HCT116 (cell line): ENCODE measurements at regions not wholly inside any gene's neighbourhood (a gene's known extent, or its start where the extent isn't known, plus 50 kb on each side); places are given as distances from the start of the nearest gene placed in this dataset.

Experiments
- ATAC-seq: fragments of 200-7000 bp; cut with Tn5 transposase; 2 replicates; pipeline ENCODE4 v1.9.1; 2020; ENCODE audit warnings: mild to moderate bottlenecking, moderate library complexity
- BruUV-seq: library from RNA; stranded (reverse); fragments of 400-500 nt; replicated peaks from 2 replicates; lab custom pipeline; 2021; lab: Mats Ljungman, UMichigan
- CTCF ChIA-PET: fragments of 300-600 bp; sonication (Branson Sonifier 250); formaldehyde crosslinking; loops from one replicate; lab custom pipeline; 2021; ENCODE audit warnings: antibody characterized with exemption; lab: Charles Lee
- POLR2A ChIA-PET: fragments of 300-600, 350-600 bp; sonication (Branson Sonifier 250); formaldehyde crosslinking; loops from one replicate; lab custom pipeline; 2021; ENCODE audit warnings: antibody characterized with exemption; lab: Charles Lee
- RAD21 ChIA-PET, 2 experiments: fragments of 300-600 bp; sonication (Branson Sonifier 250); formaldehyde crosslinking; loops; one replicate each; lab custom pipeline; 2023; ENCODE audit warnings: low total read pairs in 2 of 2; ENCODE audit not compliant: uncharacterized antibody in 2 of 2, unreplicated experiment in 2 of 2, low non-redundant PET in 1 of 2; lab: Charles Lee
- DNase-seq: peaks from one replicate; pipeline ENCODE4 v3.0.0-alpha.2; 2010; ENCODE audit warnings: low read depth, low spot score
- H2AFZ ChIP-seq: fragments of 200-600 bp; shearing (Covaris generic), sonication (generic); 2 replicates; pipeline ENCODE4 v1.6.1; 2017; ENCODE audit warnings: low read depth, mixed run types, mixed read lengths, antibody characterized with exemption, low read length; ENCODE audit not compliant: poor library complexity, severe bottlenecking
- H3K27ac ChIP-seq: 2 replicates; pipeline ENCODE4 v1.5.1; 2012; ENCODE audit warnings: low read depth, low read length
- H3K27me3 ChIP-seq: fragments of 200-600 bp; sonication (generic); 2 replicates; pipeline ENCODE4 v1.6.1; 2016; ENCODE audit warnings: mixed run types, low read length, mixed read lengths; ENCODE audit not compliant: insufficient read depth
- H3K36me3 ChIP-seq, 2 experiments: fragments of 200-500 bp in 1 of 2; fragments of 200-600 bp in 1 of 2; sonication (Bioruptor generic) in 1 of 2; sonication (generic) in 1 of 2; 2 replicates each; pipeline versions ENCODE4 v1.5.1 to v1.6.1; 2014 to 2016; ENCODE audit warnings: low read length in 2 of 2, inconsistent platforms in 1 of 2, mixed read lengths in 1 of 2, mixed run types in 1 of 2; ENCODE audit not compliant: insufficient read depth in 2 of 2, control insufficient read depth in 1 of 2
- H3K4me1 ChIP-seq, 2 experiments: fragments of 200-600 bp in 1 of 2; sonication (generic) in 1 of 2; 2 replicates each; pipeline versions ENCODE4 v1.5.1 to v1.6.1; 2012 to 2017; ENCODE audit warnings: low read length in 2 of 2, inconsistent platforms in 1 of 2, mild to moderate bottlenecking in 1 of 2, mixed read lengths in 1 of 2, mixed run types in 1 of 2, moderate library complexity in 1 of 2; ENCODE audit not compliant: insufficient read depth in 2 of 2, control insufficient read depth in 1 of 2
- H3K4me2 ChIP-seq: fragments of 200-600 bp; sonication (generic); 2 replicates; pipeline ENCODE4 v1.6.1; 2017; ENCODE audit warnings: mixed run types, low read length, mixed read lengths
- H3K4me3 ChIP-seq, 2 experiments: fragments of 200-600 bp in 1 of 2; sonication (generic) in 1 of 2; replicated peaks in 1 of 2; 2 replicates each; pipeline ENCODE4 v1.5.1; 2011 to 2016; ENCODE audit warnings: low read length in 2 of 2, control low read depth in 1 of 2, low read depth in 1 of 2, mild to moderate bottlenecking in 1 of 2, mixed read lengths in 1 of 2, mixed run types in 1 of 2
- H3K79me2 ChIP-seq: fragments of 200-600 bp; sonication (generic); 2 replicates; pipeline ENCODE4 v1.6.1; 2017; ENCODE audit warnings: mild to moderate bottlenecking, mixed run types, low read length, moderate library complexity, mixed read lengths; ENCODE audit not compliant: insufficient read depth
- H3K9ac ChIP-seq: fragments of 200-600 bp; sonication (generic); 2 replicates; pipeline ENCODE4 v1.6.1; 2016; ENCODE audit warnings: low read length, mixed read lengths
- H3K9me2 ChIP-seq: fragments of 200-600 bp; sonication (generic), shearing (Covaris generic); 2 replicates; pipeline ENCODE4 v1.6.1; 2017; ENCODE audit warnings: mixed run types, mild to moderate bottlenecking, moderate library complexity; ENCODE audit not compliant: insufficient read depth
- H3K9me3 ChIP-seq, 2 experiments: fragments of 200-500 bp in 1 of 2; fragments of 200-600 bp in 1 of 2; sonication (Bioruptor generic) in 1 of 2; sonication (generic) in 1 of 2; 2 replicates each; pipeline ENCODE4 v1.6.1; 2014 to 2017; ENCODE audit warnings: low read length in 2 of 2, mixed read lengths in 2 of 2, inconsistent platforms in 1 of 2, low read depth in 1 of 2, mild to moderate bottlenecking in 1 of 2, mixed run types in 1 of 2, moderate library complexity in 1 of 2; ENCODE audit not compliant: control insufficient read depth in 1 of 2, insufficient read depth in 1 of 2
- H4K20me1 ChIP-seq: fragments of 200-600 bp; sonication (generic), shearing (Covaris generic); 2 replicates; pipeline ENCODE4 v1.6.1; 2017; ENCODE audit warnings: mixed run types, mild to moderate bottlenecking, moderate library complexity; ENCODE audit not compliant: insufficient read depth
- ATF3 ChIP-seq: IDR thresholded peaks from 2 replicates; pipeline ENCODE4 v1.6.1; 2012
- CBX3 ChIP-seq: IDR thresholded peaks from 2 replicates; pipeline ENCODE4 v1.6.1; 2012; ENCODE audit warnings: low read depth
- CEBPB ChIP-seq: IDR thresholded peaks from 2 replicates; pipeline ENCODE4 v1.6.1; 2012; ENCODE audit warnings: low read depth
- EGR1 ChIP-seq: IDR thresholded peaks from 2 replicates; pipeline ENCODE4 v1.6.1; 2012; ENCODE audit warnings: low read depth
- ELF1 ChIP-seq: IDR thresholded peaks from 2 replicates; pipeline ENCODE4 v1.6.1; 2012; ENCODE audit warnings: low read depth, borderline replicate concordance
- EZH2phosphoT487 ChIP-seq: fragments of 200-600 bp; IDR thresholded peaks from 2 replicates; pipeline ENCODE4 v1.6.1; 2018; ENCODE audit warnings: antibody characterized with exemption, borderline replicate concordance
- FOSL1 ChIP-seq: IDR thresholded peaks from 2 replicates; pipeline ENCODE4 v1.6.1; 2012; ENCODE audit warnings: low read depth
- JUND ChIP-seq: IDR thresholded peaks from 2 replicates; pipeline ENCODE4 v1.6.1; 2012
- MAX ChIP-seq: IDR thresholded peaks from 2 replicates; pipeline ENCODE4 v1.6.1; 2012
- POLR2A ChIP-seq: IDR thresholded peaks from 2 replicates; pipeline ENCODE4 v1.7.0; 2011; ENCODE audit warnings: borderline replicate concordance; ENCODE audit not compliant: insufficient read depth, insufficient read length; ENCODE audit errors: extremely low read depth
- POLR2AphosphoS5 ChIP-seq: IDR thresholded peaks from 2 replicates; pipeline ENCODE4 v1.6.1; 2011; ENCODE audit warnings: mild to moderate bottlenecking, low read depth, low read length, moderate library complexity
- RAD21 ChIP-seq: IDR thresholded peaks from 2 replicates; pipeline ENCODE4 v1.6.1; 2012; ENCODE audit warnings: low read depth, mild to moderate bottlenecking
- REST ChIP-seq: IDR thresholded peaks from 2 replicates; pipeline ENCODE4 v1.6.1; 2012; ENCODE audit warnings: low read depth
- SIN3A ChIP-seq: IDR thresholded peaks from 2 replicates; pipeline ENCODE4 v1.6.1; 2012; ENCODE audit warnings: low read depth
- SP1 ChIP-seq: IDR thresholded peaks from 2 replicates; pipeline ENCODE4 v1.6.1; 2012; ENCODE audit warnings: low read depth
- SRF ChIP-seq: IDR thresholded peaks from 2 replicates; pipeline ENCODE4 v1.6.1; 2012; ENCODE audit warnings: low read depth
- TCF7L2 ChIP-seq: IDR thresholded peaks from 2 replicates; pipeline ENCODE4 v1.7.0; 2011; ENCODE audit warnings: borderline replicate concordance, inconsistent platforms; ENCODE audit not compliant: insufficient read depth, insufficient read length; ENCODE audit errors: extremely low read depth
- YY1 ChIP-seq: IDR thresholded peaks from 2 replicates; pipeline ENCODE4 v1.6.1; 2011; ENCODE audit warnings: low read length, low read depth, moderate library complexity, mild to moderate bottlenecking; ENCODE audit not compliant: insufficient replicate concordance; ENCODE audit errors: extremely low read depth
- ZFX ChIP-seq: fragments of 450-650 bp; IDR thresholded peaks from 2 replicates; pipeline ENCODE4 v1.6.1; 2017
- ZNF274 ChIP-seq: fragments of 200-500 bp; sonication (Bioruptor generic); IDR thresholded peaks from 2 replicates; pipeline ENCODE4 v1.6.1; 2014; ENCODE audit warnings: mild to moderate bottlenecking, low read depth, low read length, inconsistent platforms
- intact Hi-C: fragments of 100-400 bp; cut with micrococcal nuclease; formaldehyde crosslinking; loops from 2 replicates; pipeline ENCODE4 v1.10.0; 2022

DNA sequence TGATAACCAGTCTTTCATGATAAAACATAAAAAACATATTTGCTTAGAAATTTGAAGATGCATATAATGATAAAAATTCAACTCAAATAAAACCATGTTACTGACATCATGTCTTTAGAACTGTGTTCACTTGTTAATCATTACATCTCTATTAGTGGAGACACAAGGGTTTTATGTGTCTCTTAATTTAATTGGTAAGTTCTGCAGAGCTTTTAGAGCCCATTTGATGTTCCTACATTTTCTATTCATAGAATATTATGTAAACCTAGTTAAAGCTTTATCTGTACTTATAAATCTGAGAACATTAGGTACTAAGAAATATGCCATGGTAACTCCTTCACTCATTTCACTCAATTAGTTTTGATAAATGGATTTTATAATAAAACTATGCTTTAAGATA lies 285.4 kb downstream of the SLCO4C1 start:
- RAD21 ChIA-PET: no interaction called here
- Histone ChIP-seq H3K9me3 (no peaks in the 10 kb centered on the region), H3K27ac (no peak overlapping the region), H3K4me1 (no peaks in the 10 kb centered on the region), H3K4me3 (no peak overlapping the region), H4K20me1 (no peaks in the 10 kb centered on the region), H3K27me3 (no peaks in the 10 kb centered on the region), H2AFZ (no peak overlapping the region), H3K79me2 (no peaks in the 10 kb centered on the region), H3K4me2 (no peak overlapping the region), H3K9me2 (no peaks in the 10 kb centered on the region), H3K9ac (no peak overlapping the region)
- DNase-seq: no peak
- POLR2A ChIA-PET: no interaction called here
- ATAC-seq: no peak
- BruUV-seq: no TSS peak
- CTCF ChIA-PET: no interaction called here
- intact Hi-C loops: no loop called here
- no peak for TF ChIP-seq CBX3
- no peak for TF ChIP-seq YY1
- TF ChIP-seq, all 23 proteins: peak for 0
- H3K36me3 ChIP-seq: no peaks in the 10 kb centered on the region

GRCh38 chr5:101997235-101997634 lies 298.8 kb downstream of the SLCO4C1 start:
- Histone ChIP-seq H3K4me3 (no peak overlapping the region), H3K4me2 (no peak overlapping the region), H2AFZ (no peak overlapping the region), H4K20me1 (no peaks in the 10 kb centered on the region), H3K79me2 (no peaks in the 10 kb centered on the region), H3K4me1 (no peaks in the 10 kb centered on the region), H3K9me3 (no peaks in the 10 kb centered on the region), H3K9me2 (no peaks in the 10 kb centered on the region)
- RAD21 ChIA-PET: no interaction called here
- BruUV-seq: no TSS peak
- intact Hi-C loops: no loop called here
- DNase-seq (no peak), ATAC-seq (no peak)
- POLR2A ChIA-PET: no interaction called here
- TF ChIP-seq POLR2A (no peak), ZFX (no peak), POLR2AphosphoS5 (no peak), SRF (no peak), EZH2phosphoT487 (no peak), FOSL1 (no peak), CBX3 (no peak), CEBPB (no peak), YY1 (no peak), ATF3 (no peak), ELF1 (no peak), EGR1 (no peak), RAD21 (no peak), SIN3A (no peak), REST (no peak), JUND (no peak), SP1 (no peak), TCF7L2 (no peak), ZNF274 (no peak), MAX (no peak)
- TF ChIP-seq, all 23 proteins: peak for 0
- Histone ChIP-seq H3K27me3 (no peaks in the 10 kb centered on the region), H3K9ac (no peak overlapping the region), H3K36me3 (no peaks in the 10 kb centered on the region), H3K27ac (no peak overlapping the region)
- CTCF ChIA-PET: no interaction called here
